Activated T-helper 9 cell treated with anti-CD3 and anti-CD28 coated beads, Interleukin-2, amount 50 U/mL, for 16 hours (primary cell): ENCODE measurements at regions not wholly inside any gene's neighbourhood (a gene's known extent, or its start where the extent isn't known, plus 50 kb on each side); places are given as distances from the start of the nearest gene placed in this dataset.
"Not testable (repeated sequence)": the region's sequence is repeated elsewhere in the genome, so short reads cannot be mapped to it uniquely, and the experiment has no call there.

Source experiments
- DNase-seq: peaks from one replicate; pipeline ENCODE4 v3.0.0-alpha.2; 2020; ENCODE audit warnings: low read depth

DNA sequence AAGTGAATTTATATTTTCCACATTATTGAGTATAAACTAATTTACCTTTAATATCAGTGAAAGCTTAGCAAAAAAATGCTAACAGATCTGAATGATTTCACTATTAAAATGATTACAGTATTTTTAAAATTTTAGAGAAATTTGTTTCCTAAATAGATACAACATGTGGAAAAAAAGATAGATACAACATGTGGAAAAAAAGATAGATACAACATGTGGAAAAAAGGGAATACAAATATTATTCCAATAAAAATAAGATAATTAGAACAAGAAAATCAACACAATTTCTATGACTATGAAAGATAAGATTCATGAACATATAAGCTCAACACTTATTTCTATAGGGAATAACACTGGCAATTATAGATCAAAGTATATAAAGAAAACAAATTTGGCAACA lies 865.9 kb upstream of the VRK2 start:
- DNase-seq = no peak

DNA sequence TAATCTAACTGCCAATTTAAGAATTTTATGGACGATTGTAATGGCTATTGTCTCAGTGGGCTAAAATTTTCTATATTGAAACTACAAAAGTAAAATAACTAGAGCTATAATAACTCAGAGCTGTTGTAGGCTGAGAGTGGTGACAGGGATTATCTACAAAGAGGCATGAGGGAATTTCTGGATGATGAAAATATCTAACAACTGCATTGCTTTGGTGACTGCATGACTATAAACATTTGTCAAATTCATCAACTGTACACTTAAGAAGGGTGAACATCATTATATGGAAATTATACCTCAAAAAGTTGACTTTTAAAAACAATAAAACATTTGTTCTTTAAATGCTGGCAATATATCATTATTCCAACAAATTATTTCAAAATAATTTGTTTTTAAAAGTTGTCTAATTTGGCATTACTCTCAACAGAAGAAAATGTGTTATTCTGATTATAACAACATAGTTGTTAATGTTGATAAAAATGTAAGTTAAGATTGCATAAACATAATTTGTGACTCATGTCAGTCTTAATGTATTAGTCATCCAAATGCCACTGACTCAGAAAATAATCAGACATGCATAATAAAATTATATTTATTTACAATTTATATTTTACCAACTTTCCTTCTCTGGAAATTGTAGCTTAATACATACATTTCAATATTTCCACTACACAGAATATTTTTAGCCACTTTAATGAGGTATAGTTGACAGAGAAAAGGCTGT lies 865.1 kb upstream of the VRK2 start:
- no peak for DNase-seq

GRCh38 chr2:57182916-57183315 lies 863.7 kb upstream of the VRK2 start:
- no peak for DNase-seq

DNA sequence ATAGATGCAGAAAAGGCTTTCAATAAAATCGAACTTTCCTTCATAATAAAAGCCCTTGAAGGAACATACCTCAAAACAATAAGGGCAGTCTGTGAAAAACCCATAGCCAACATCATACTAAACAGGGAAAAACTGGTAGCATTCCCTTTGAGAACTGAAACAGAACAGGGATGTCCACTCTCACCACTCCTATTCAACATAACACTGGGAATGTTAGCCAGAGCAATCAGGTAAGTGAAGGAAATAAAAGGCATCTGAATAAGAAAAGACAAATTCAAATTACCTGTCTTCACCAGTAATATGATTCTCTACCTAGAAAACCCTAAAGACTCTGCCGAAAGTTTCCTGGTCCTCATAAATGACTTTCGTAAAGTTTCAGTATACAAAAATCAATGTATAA lies 861.0 kb upstream of the VRK2 start:
- DNase-seq = no peak

DNA sequence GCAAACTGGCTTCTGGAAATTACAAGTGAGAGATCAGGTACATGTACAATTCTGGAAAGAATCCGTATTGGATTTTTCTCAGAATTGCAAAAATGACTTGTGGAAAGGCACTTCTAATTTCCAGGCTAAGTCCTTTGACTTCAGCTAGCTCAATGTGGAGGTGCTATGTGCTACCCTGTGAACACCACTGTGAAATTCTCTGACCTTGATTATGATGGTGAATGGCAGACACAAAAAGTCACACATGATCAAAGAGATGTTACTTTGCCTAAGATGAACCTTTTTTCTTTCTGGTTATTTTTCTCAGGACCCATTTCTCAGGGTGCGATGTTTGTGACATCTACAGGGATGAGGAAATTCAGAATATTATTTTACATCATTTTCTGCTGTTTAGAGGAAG lies 856.6 kb upstream of the VRK2 start:
- no peak for DNase-seq

GRCh38 chr2:57199663-57200062 lies 846.9 kb upstream of the VRK2 start:
- DNase-seq = no peak

DNA sequence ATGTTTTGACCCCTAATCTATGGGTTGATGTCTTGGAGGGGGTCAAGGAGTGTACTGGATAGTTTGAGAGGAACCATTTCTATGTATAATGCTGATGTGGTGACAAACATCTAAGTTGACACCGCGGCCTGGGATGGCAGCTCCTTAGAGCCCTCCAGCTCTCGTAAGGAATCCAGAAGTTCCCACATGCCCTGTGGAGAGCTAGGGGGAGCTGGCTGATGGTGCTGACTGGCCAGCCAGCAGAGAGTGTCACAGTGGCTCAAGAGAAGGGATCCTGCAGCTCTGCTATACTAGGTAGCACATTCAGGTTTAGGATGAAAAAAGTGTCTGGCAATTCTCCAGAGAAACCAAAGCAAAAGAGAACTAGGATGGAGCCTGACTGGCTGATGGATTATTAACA lies 842.2 kb upstream of the VRK2 start:
- no peak for DNase-seq

DNA sequence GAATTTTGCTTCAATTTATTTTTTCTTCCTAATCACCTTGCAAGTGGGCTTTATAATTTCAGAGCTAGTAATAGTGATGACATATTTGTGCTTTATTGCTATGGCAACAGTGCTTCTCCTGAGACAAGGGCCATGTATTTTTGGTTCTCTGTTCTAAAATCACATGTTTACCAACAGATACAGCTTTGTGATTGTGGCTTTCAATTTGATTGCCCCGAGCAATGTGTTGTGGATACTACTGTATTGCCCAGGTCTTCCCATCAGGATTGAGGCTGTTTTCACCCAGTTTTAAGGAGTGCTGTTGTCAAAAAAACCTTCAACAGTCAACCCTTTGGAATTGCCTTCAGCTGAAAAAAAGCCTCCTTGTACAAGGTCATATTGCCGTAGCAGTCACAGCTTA lies 841.4 kb upstream of the VRK2 start:
- no peak for DNase-seq

DNA sequence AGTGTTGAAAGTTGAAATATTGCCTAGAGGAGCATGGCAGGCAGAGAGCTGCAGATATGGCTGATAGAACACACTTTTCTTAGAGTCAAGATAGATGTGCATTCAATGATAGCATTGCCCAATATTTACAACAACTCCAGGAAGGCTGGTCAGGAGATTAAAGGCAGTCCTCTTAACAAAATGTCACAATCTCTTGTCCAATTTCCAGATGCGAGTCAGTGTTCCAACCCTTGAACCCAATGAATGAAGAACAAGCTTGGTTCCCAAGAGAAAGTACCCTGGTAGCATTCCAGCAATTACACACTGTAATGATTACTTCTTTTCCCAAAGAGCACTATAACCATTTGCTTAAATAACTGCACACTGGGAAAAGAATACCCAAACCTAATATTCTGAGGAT lies 839.4 kb upstream of the VRK2 start:
- no peak for DNase-seq

DNA sequence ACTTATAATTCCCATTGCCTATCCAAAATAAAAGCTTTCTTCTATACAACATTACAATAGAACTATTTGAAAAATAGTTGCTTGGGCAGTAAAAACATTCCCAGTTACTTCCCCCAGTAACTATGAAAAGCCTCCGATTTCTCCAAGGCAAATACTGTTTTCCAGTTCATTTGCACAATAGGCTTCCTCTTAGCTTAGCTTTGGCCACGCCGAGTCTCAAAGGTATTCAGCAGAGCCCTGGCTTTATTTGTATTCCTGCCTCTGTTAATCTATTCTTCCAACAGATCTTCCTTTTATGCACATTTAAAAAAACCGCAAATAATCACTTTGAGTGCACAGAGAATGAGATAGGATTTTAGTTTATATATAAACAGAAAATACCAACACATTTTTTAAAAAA lies 836.8 kb upstream of the VRK2 start:
- DNase-seq = no peak

GRCh38 chr2:57210855-57211254 lies 835.8 kb upstream of the VRK2 start:
- DNase-seq = no peak

DNA sequence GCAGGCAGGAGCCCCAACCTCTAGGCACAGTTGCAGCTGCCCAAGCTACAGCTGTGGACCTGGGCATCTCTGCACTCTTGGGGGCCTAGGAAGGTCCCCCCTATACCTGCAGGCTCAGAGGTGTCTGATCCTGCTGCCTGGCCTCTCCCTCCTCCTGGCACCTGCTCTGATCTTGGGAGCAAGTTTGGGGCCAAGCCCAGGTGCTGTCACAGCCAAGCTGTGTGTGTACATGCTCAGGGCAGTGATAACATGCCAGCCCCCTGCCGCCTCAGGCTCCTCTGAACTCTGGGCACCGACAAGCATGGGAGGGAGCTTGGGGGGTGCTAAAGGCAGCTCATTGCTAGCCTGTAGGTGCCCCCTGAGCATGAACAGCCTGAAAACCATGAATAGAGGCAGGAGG lies 829.6 kb upstream of the VRK2 start:
- DNase-seq = no peak

DNA sequence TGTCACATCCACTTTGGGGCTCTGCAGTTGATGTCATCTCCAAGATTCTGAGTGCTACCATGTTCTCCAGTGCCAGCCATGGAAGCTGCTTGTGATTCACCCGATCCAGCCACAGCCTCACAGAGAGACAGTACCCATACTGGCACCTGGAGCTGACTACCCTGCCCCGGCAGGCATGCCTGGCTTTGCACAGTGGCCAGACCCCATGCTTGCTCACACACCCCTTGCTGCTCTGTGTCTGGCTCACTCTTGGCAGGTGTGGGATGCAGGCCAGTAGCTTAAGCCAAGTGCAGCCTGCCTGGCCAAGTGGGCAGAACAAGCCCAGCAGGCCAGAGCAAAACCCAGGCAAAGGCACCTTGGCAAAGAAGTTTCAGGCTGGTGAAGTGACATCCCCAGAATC lies 828.4 kb upstream of the VRK2 start:
- no peak for DNase-seq

DNA sequence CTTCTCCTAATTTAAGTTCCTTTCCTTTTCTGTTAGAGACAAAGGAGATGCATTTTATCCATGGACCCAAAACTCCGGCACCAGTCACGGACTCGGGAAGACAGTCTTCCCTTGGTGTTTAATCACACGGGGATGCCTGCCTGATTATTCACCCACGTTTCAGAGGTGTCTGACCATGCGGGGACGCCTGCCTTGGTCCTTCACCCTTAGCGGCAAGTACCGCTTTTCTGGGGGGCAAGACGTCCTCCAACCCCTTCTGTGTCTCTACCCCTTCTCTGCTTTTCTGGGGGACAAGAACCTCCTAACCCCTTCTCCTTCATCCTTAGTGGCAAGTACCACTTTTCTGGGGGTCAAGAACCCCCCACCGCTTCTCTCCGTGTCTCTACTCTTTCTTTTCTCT lies 816.9 kb upstream of the VRK2 start:
- not testable (repeated sequence) for DNase-seq

GRCh38 chr2:57232341-57232740 lies 814.3 kb upstream of the VRK2 start:
- not testable (repeated sequence) for DNase-seq

DNA sequence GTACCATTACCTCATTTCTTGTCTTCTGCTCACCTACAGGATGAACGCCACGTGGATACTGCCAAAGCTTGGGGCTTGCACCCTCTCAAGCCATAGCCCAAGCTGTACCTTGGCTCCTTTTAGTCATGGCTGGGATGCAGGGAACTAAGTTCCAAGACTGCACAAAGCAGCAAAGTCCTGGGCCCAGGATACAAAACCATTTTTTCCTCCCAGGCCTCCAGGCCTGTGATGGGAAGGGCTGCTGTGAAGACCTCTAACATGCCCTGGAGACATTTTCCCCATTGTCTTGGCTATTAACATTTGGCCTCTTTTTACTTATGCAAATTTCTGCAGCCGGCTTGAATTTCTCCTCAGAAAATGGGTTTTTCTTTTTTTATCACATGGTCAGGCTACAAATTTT lies 795.1 kb upstream of the VRK2 start:
- not testable (repeated sequence) for DNase-seq

- not testable (repeated sequence) for DNase-seq
Measured at GRCh38 chr2:57276408-57276807, 770.2 kb upstream of the VRK2 start.

DNA sequence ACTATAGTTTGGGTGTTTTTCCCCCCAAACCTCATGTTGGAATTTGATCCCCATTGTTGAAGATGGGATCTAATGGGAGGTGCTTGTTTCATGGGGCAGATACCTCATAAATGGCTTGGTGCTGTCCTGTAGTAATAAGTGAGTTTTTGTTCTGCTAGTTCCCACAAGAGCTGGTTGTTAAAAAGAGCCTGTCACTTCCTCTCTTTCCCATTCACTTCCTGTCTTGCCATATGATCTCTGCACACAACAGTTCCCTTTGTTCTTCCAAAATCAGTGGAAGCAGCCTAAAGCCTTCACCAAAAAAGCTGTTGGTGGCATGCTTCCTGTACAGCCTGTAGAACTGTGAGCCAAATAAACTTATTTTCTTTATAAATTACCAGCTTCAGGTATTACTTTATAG lies 768.2 kb upstream of the VRK2 start:
- no peak for DNase-seq

GRCh38 chr2:57291209-57291608 lies 755.4 kb upstream of the VRK2 start:
- no peak for DNase-seq

DNA sequence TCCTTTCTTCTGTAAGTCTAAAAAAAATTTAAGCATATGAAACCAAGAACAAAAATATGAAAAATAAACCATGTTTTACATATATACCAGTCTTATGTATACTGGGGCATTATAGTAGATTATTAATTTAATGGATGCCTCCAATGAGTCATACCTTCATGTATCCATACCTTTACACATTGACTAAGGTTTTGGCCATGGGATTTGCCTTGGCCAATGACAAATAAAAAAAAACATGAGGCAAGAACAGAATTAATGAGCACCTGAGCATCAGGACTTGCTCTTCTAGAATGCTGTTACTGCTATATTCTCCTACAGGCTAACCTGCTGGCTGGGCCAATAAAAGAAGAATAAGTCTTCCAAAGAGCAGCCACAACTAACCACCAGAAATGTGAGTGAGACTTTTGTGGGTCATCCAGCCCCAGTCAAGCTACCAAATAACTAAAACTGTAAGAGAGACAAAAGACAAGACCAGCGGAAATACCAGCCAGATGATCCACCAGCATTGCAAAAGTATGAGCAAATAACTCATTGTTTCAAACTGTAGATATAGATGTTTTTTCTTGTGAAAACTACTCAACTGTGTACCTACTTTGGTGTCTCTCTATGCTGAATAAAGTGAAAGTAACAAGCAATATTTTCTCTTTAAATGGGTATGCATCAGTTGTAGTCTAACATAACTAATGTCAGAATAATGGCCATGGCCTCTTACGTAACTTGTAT lies 749.6 kb upstream of the VRK2 start:
- DNase-seq = no peak

GRCh38 chr2:57313678-57314077 lies 732.9 kb upstream of the VRK2 start:
- DNase-seq = no peak

- DNase-seq = no peak
Measured at GRCh38 chr2:57314682-57315081, 731.9 kb upstream of the VRK2 start.

DNA sequence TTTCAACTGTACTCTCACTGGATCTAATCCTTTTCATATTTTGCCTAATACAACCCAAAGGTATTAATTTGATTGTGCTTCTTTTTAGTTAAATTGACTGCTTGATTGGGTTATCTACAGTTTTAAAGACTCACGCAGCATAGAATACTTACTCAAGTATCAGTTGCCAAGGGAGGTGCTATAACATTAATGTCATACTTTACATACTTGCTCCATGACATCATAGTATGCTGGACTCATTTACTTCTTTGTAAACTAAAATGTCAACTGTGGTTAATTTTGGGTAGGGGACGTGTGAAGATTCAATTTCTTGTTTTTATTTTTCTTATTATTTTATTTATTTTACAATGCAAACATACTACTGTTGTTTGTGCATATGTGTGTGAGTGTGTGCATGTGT lies 716.2 kb upstream of the VRK2 start:
- no peak for DNase-seq

DNA sequence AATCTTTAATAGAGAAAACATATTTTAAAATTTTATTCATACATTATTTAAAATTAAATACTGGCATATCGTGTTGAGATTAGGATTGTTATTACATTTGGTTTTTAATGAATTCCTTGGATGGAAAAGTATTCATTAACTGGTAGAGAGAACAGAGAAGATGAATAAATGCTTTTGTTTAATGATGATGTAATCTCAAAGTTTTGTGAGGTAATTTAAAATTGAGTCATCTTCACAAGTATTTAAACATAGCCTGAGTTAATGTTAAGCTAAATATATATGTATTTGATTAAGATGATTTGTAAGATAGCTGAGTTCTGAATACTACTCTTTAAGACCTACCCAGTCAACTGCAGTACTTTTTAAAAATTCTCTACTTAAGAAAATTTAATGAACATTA lies 713.4 kb upstream of the VRK2 start:
- no peak for DNase-seq
